ENCODE measurements at regions not wholly inside any gene's neighbourhood (a gene's known extent, or its start where the extent isn't known, plus 50 kb on each side); places are given as distances from the start of the nearest gene placed in this dataset.

GRCh38 chr2:30325600-30326328, 94.4 kb downstream of the LBH start:
- H3K4me3 Mint-ChIP-seq, result no peak overlapping the region
- H3K9me3 Mint-ChIP-seq, result no peaks in the 10 kb centered on the region
- intact Hi-C loops (cut with micrococcal nuclease), result no loop called here
- DNase-seq, result no peak
- peaks cover 24% of the 10 kb centered on the region for H3K4me1 Mint-ChIP-seq (ENCODE audit: low read depth)
- no peaks in the 10 kb centered on the region for H3K36me3 Mint-ChIP-seq (ENCODE audit: low read depth)
- H3K27me3 Mint-ChIP-seq (ENCODE audit: low read depth), result no peaks in the 10 kb centered on the region
- H3K27ac Mint-ChIP-seq, result peak overlapping the region; percentile 65
- CTCF ChIA-PET, result interaction anchor here (0.6 to 0.8 kb wide), 4 partner anchors 9 to 330 kb away, joined by 3 to 4 read pairs (median 3); no protein-coding TSS in a partner anchor

DNA sequence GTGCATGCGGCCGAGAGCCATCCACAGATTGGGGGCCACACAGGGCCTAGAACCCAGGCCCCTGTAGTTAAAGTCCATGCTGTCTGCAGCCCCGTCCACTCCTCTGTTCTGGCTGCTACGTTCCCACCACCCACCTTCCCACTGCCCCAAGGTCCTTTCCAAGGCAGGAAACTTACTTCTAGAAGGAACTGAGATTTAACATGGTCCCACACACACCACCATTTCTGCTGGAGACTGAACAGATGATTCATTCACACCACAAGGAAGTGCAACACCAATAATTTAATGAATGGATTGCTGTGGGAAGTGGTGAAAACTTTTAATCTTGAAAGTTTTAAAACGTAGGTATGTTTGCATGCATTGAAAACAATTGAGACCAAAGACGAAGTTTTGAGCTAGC, 95.2 kb downstream of the LBH start:
- no peak for DNase-seq
- no peak overlapping the region for H3K4me3 Mint-ChIP-seq
- intact Hi-C loops (cut with micrococcal nuclease), result no loop called here
- no peak overlapping the region for H3K27ac Mint-ChIP-seq
- peaks cover 21% of the 10 kb centered on the region for H3K4me1 Mint-ChIP-seq (ENCODE audit: low read depth)
- no peaks in the 10 kb centered on the region for H3K9me3 Mint-ChIP-seq
- CTCF ChIA-PET, result no interaction called here
- no peaks in the 10 kb centered on the region for H3K27me3 Mint-ChIP-seq (ENCODE audit: low read depth)
- no peaks in the 10 kb centered on the region for H3K36me3 Mint-ChIP-seq (ENCODE audit: low read depth)

DNA sequence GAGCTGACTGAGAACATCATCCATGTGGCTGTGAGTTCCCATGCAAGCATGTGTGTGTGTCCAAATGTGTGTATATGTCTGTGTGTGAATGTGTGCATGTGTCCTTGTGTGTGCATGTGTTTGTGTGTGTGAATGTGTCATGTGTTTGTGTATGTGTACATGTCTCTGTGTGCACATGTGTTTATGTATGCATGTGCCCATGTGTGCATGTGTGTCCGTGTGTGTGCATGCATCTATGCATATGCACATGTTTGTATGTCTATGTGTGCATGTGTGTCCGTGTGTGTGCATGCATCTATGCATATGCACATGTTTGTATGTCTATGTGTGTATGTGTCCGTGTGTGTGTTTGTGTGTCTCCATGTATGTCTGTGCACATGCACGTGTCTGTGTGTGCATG, 99.7 kb downstream of the LBH start:
- Mint-ChIP-seq H3K36me3 (ENCODE audit: low read depth) (no peaks in the 10 kb centered on the region), H3K27ac (no peak overlapping the region)
- intact Hi-C loops (cut with micrococcal nuclease), result loop anchor here (10.0 kb wide), 1 partner anchor 294 kb away; no protein-coding TSS in a partner anchor

DNA sequence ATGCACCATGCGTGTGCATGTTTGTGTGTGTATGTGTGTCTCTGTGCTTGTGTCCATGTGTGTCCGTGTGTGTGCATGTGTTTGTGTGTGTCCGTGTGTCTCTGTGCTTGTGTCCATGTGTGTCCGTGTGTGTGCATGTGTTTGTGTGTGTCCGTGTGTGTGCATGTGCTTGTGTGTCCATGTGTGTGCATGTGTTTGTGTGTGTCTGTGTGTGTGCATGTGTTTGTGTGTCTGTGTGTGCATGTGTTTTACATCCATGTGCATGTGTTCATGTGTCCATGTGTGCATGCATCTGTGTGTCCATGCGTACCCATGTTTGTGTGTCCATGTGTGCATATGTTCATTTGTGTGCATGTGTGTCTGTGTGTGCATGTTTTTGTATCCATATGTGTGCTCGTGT, 100.5 kb downstream of the LBH start:
- CTCF ChIA-PET, result no interaction called here
- no peak overlapping the region for H3K4me3 Mint-ChIP-seq
- peaks cover 52% of the 10 kb centered on the region for H3K4me1 Mint-ChIP-seq (ENCODE audit: low read depth)
- no peak overlapping the region for H3K27ac Mint-ChIP-seq
- intact Hi-C loops (cut with micrococcal nuclease), result loop anchor here (2.0 to 10.0 kb wide), 3 partner anchors 65 to 293 kb away; no protein-coding TSS in a partner anchor
- no peaks in the 10 kb centered on the region for H3K9me3 Mint-ChIP-seq
- DNase-seq, result no peak
- H3K27me3 Mint-ChIP-seq (ENCODE audit: low read depth), result no peaks in the 10 kb centered on the region
- H3K36me3 Mint-ChIP-seq (ENCODE audit: low read depth), result no peaks in the 10 kb centered on the region

More for the DNA sequence above, 99.7 kb downstream of the LBH start:
- Mint-ChIP-seq H3K27me3 (ENCODE audit: low read depth) (no peaks in the 10 kb centered on the region), H3K4me1 (ENCODE audit: low read depth) (peaks cover 46% of the 10 kb centered on the region), H3K4me3 (no peak overlapping the region), H3K9me3 (no peaks in the 10 kb centered on the region)
- no peak for DNase-seq
- CTCF ChIA-PET, result interaction anchor here (0.6 kb wide), 1 partner anchor 764 kb away, joined by 3 read pairs; no protein-coding TSS in a partner anchor

- intact Hi-C loops (cut with micrococcal nuclease), result loop anchor here (1.0 to 10.0 kb wide), 7 partner anchors 66 to 292 kb away; no protein-coding TSS in a partner anchor
- Mint-ChIP-seq H3K4me1 (ENCODE audit: low read depth) (peaks cover 63% of the 10 kb centered on the region), H3K9me3 (no peaks in the 10 kb centered on the region), H3K36me3 (ENCODE audit: low read depth) (no peaks in the 10 kb centered on the region), H3K4me3 (no peak overlapping the region), H3K27ac (peak overlapping the region; percentile 85), H3K27me3 (ENCODE audit: low read depth) (no peaks in the 10 kb centered on the region)
- DNase-seq, result peak; percentile 86
- CTCF ChIA-PET, result interaction anchor here (0.6 to 3.3 kb wide), 6 partner anchors 10 to 373 kb away, joined by 3 to 18 read pairs (median 8); no protein-coding TSS in a partner anchor
Measured at GRCh38 chr2:30332791-30333453, 101.6 kb downstream of the LBH start.

DNA sequence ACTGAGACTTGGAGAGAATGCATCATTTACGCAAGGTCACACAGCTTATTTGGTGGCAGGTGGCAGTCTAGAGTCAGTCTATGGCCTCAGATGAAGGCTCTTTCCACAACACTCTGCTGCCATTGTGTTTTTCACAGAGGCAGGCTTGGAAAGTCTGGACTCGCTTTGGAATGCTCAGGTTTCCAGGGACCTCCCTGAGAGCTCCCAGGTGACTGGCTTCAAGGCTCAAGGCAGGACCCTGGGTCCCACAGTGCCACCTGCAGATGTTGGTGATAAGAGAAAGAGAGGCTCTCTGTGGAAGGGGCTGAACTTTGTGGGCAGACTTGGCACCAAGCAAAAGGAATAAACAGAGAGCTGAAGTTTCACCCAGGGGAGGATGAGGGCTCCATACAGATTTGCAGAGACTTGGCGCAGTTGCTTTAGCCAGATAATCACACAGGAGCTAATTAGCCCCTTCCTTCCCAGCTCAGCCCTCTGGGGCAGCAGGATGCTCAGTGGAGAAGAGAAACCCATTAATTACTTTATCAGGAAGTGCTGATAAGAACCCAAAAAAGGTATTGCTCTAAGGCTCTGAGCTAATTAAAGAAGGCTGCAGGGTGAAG, 103.5 kb downstream of the LBH start:
- CTCF ChIA-PET, result interaction anchor here (0.6 to 3.3 kb wide), 28 partner anchors 9 to 375 kb away, joined by 3 to 18 read pairs (median 4); partner anchors contain the start of gene LCLAT1
- no peak overlapping the region for H3K4me3 Mint-ChIP-seq
- H3K36me3 Mint-ChIP-seq (ENCODE audit: low read depth), result no peaks in the 10 kb centered on the region
- H3K4me1 Mint-ChIP-seq (ENCODE audit: low read depth), result peaks cover 75% of the 10 kb centered on the region
- DNase-seq, result peak; percentile 34
- H3K9me3 Mint-ChIP-seq, result no peaks in the 10 kb centered on the region
- intact Hi-C loops (cut with micrococcal nuclease), result loop anchor here (10.0 kb wide), 1 partner anchor 290 kb away; no protein-coding TSS in a partner anchor
- H3K27me3 Mint-ChIP-seq (ENCODE audit: low read depth), result no peaks in the 10 kb centered on the region
- H3K27ac Mint-ChIP-seq, result peak overlapping the region; percentile 5

DNA sequence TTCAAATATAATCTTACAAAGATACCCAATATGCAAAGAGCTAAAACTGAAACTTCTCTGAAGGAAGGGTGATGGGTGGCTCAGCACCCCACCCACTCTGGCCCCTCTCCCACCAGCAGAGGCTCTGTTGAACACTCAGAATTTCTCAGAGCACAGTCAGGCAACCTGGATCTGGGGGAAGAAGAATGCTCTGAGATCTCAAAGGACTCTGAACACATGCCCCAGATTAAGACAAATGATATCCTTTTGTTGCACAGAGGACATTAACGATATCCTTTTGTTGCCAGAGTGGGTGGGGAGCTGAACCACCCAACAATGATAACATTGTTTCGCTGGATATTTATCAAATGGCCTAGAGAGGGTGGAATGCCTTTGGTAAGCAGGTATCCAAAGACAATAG, 104.8 kb downstream of the LBH start:
- no peaks in the 10 kb centered on the region for H3K36me3 Mint-ChIP-seq (ENCODE audit: low read depth)
- peaks cover 3% of the 10 kb centered on the region for H3K9me3 Mint-ChIP-seq
- intact Hi-C loops (cut with micrococcal nuclease), result loop anchor here (2.0 to 10.0 kb wide), 2 partner anchors 137 to 289 kb away; no protein-coding TSS in a partner anchor
- DNase-seq, result no peak
- peak overlapping the region; percentile 92 for H3K27ac Mint-ChIP-seq
- no peaks in the 10 kb centered on the region for H3K27me3 Mint-ChIP-seq (ENCODE audit: low read depth)
- H3K4me1 Mint-ChIP-seq (ENCODE audit: low read depth), result peaks cover 75% of the 10 kb centered on the region
- CTCF ChIA-PET, result interaction anchor here (0.7 to 3.1 kb wide), 8 partner anchors 26 to 370 kb away, joined by 3 to 16 read pairs (median 8); no protein-coding TSS in a partner anchor
- H3K4me3 Mint-ChIP-seq, result no peak overlapping the region

DNA sequence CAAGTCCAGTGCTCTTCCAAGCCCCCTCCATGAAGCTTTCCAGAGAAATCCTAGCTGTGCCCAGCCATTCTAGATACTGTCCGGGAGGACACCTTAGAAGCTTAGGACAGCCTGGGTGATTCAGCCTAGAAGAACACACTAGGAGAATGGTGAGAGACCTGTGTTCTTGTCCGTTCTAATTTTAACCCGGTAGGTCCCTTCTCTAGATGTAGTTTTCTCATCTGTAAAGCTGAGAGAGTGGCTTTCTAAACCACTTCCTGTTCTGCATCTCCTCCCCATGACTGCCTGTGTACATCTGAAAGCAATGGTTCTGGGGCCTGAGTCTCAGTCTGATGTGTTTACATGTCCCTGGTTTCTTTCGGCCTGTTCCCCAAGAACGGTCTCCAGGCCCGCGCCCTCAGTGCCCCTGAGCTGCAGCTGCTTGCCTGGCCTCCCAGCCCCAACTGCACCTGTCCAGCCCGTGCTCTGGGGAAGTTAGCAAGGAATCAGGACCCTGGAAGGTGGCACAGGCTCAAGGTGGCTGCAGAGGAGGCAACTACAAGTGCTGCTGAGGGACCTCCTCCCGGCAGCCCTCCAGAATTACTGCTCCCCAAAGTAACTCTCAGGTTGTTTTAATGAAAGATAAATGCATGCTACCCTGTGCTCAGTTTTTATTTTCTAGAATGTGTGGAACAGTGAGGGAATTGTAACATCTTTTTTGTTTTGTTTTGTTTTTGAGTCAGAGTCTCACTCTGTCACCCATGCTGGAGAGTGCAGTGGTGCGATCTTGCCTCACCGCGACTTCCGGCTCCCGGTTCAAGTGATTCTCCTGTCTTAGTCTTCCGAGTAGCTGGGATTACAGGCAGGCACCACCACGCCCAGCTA, 105.9 kb downstream of the LBH start:
- Mint-ChIP-seq H3K4me3 (peak overlapping the region; percentile 58), H3K36me3 (ENCODE audit: low read depth) (peaks cover 8% of the 10 kb centered on the region), H3K27ac (peak overlapping the region; percentile 92), H3K27me3 (ENCODE audit: low read depth) (no peaks in the 10 kb centered on the region), H3K4me1 (ENCODE audit: low read depth) (peaks cover 77% of the 10 kb centered on the region), H3K9me3 (peaks cover 11% of the 10 kb centered on the region)
- DNase-seq, result peak; percentile 85
- intact Hi-C loops (cut with micrococcal nuclease), result loop anchor here (1.0 to 10.0 kb wide), 12 partner anchors 22 to 370 kb away; no protein-coding TSS in a partner anchor
- CTCF ChIA-PET, result interaction anchor here (0.5 to 2.8 kb wide), 7 partner anchors 76 to 129 kb away, joined by 3 to 16 read pairs (median 4); no protein-coding TSS in a partner anchor

GRCh38 chr2:30338475-30338874, 107.1 kb downstream of the LBH start:
- intact Hi-C loops (cut with micrococcal nuclease), result loop anchor here (10.0 kb wide), 1 partner anchor 286 kb away; no protein-coding TSS in a partner anchor
- no peaks in the 10 kb centered on the region for H3K27me3 Mint-ChIP-seq (ENCODE audit: low read depth)
- no peak overlapping the region for H3K4me3 Mint-ChIP-seq
- CTCF ChIA-PET, result no interaction called here
- peak overlapping the region; percentile 47 for H3K27ac Mint-ChIP-seq
- H3K4me1 Mint-ChIP-seq (ENCODE audit: low read depth), result peaks cover 68% of the 10 kb centered on the region
- H3K9me3 Mint-ChIP-seq, result peaks cover 20% of the 10 kb centered on the region
- no peak for DNase-seq
- peaks cover 12% of the 10 kb centered on the region for H3K36me3 Mint-ChIP-seq (ENCODE audit: low read depth)

- Mint-ChIP-seq H3K36me3 (ENCODE audit: low read depth) (peaks cover 12% of the 10 kb centered on the region), H3K9me3 (peaks cover 24% of the 10 kb centered on the region), H3K27me3 (ENCODE audit: low read depth) (no peaks in the 10 kb centered on the region), H3K4me3 (no peak overlapping the region), H3K4me1 (ENCODE audit: low read depth) (peaks cover 62% of the 10 kb centered on the region), H3K27ac (peak overlapping the region; percentile 44)
- intact Hi-C loops (cut with micrococcal nuclease), result loop anchor here (10.0 kb wide), 1 partner anchor 286 kb away; no protein-coding TSS in a partner anchor
- no peak for DNase-seq
- CTCF ChIA-PET, result interaction anchor here (0.6 kb wide), 1 partner anchor 102 kb away, joined by 3 read pairs; no protein-coding TSS in a partner anchor
Measured at GRCh38 chr2:30339071-30339470, 107.7 kb downstream of the LBH start.
